COLO668 (cell line): ENCODE measurements at regions not wholly inside any gene's neighbourhood (a gene's known extent, or its start where the extent isn't known, plus 50 kb on each side); places are given as distances from the start of the nearest gene placed in this dataset.
A peak's percentile ranks its signal among the peaks of the same experiment; 100 is the strongest.

Source experiments
- DNase-seq: peaks from one replicate; lab custom pipeline; 2025; ENCODE audit not compliant: unreplicated experiment; lab: John Stamatoyannopoulos, UW

- DNase-seq = no peak
These were observed 269.3 kb upstream of the KIRREL3 start for GRCh38 chr11:127269911-127270310.

GRCh38 chr11:127268932-127269331 is 268.4 kb upstream of the KIRREL3 start:
- no peak for DNase-seq

DNA sequence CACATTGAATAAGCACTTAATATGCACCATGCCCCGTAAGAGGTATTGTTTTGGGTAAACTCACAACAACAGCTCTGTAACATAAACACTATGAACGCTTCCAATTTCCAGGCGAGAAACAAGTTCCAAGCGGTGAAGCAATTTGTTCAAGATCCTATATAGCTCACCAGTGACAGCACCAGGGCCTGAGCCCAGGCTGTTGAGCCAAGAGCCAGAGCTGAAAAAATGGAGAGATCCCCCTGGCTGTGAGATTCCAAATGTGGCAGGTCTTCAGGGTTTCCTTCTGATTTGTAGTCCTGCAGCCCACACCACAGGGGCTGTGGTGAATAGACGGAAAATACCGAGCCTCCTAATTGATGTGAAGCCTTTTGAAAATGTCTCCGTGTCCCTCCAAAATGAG is 268.0 kb upstream of the KIRREL3 start:
- DNase-seq = no peak

DNA sequence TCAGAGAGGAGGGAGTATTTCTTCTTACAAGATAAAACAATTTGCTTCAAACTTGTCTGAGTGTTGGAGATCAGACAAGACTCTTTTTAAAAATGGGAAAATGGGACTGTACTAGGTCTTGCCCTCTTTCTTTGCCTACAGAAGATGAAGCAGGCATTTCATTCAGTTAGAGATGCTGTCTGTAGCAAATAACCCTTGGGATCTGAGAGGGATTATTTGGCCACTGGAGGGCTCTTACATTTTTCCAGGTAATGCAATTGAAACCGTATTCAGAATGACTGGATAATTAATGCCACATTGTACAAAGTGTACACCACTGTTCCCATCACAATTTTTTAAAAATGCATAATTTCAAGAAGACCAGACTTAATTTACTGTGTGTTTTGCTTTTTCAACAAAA is 258.5 kb upstream of the KIRREL3 start:
- no peak for DNase-seq

GRCh38 chr11:127255209-127255608 is 254.6 kb upstream of the KIRREL3 start:
- DNase-seq = no peak

GRCh38 chr11:127252321-127252720 is 251.8 kb upstream of the KIRREL3 start:
- DNase-seq = no peak

DNA sequence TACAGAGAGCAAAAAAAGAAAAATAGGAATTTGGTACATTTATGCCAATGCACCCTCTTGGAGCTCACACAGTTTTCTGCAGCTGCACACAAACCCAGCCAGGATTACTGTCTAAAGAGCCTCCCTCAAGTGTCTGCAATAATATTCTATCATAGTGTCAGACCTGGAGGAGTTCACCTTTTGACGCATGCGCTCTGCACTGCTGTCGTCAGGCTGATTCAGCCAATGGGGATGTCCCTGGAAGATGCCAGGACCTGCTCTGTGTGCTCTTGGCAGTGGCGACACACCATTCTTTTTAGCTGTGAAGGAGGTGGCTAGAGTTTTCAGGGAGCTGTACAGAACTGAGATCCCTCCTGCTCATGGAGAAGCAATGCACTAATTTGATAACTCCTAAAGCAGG is 249.0 kb upstream of the KIRREL3 start:
- no peak for DNase-seq

DNA sequence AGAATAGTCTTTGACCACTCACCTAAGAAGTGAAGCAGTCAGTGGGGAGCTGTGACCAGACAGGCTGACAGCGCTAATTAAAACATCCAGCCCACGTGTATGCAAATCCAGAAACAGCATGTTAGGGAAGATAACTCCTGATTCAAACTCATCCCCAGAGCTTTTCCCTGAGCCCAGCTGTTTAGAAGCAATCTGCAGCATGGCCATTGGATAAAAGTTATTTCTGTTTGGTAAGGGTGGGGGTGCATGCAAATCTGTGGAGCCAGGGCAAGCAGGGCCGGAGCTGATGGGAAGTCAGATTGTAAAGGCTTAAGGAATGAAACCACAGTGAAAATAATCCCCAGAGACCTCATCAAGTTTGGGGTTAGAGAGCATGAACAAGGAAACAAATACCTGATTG is 247.9 kb upstream of the KIRREL3 start:
- no peak for DNase-seq

DNA sequence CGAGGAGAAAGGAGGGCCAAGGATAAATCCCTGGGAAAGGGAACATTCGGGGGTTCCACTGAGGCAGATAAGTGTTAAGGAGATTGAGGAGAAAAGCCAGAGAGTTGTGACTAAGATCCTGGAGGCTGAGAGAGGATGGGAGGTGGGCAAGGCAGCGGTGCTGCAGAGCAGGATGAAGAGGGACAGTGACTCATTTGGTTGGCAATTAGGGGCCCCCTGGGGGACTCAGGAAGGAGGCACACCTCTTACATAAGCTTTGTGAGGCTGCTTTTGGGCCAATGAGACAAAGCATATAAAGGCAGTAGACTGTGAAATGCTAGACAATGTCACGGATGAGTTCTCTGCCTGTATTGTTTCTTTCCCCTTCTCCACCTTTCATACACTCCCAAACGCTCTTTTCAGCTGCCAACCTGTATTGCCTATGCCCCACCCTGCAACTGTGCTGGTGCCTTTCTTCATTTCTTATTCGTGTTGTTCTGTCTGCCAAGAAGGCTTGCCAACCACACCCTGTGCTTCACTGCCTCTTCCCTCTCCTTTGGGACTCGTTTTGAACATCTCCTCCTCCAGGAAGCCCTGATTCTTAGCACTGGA is 246.8 kb upstream of the KIRREL3 start:
- DNase-seq = peak; percentile 54

GRCh38 chr11:127242676-127243075 is 242.1 kb upstream of the KIRREL3 start:
- DNase-seq = no peak

- no peak for DNase-seq
These were observed 237.8 kb upstream of the KIRREL3 start for GRCh38 chr11:127238321-127238720.

DNA sequence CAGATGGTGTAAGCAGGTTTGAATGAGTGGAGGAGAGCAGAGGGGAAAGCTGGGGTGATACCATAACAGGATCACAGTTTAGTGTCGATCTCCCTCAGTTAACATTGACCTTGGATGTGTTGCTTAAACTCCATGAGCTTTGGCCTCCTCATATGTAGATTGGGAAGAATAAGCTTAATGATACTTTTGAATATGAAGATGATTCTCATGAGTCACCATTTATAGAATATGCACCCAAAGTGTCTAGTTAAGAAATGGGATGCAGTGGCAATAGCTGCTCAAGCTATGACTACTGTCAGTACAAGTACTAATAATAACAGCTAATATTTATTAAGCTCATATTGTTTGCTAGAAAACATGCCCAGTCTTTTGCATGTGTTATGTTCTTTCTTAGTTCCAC is 236.2 kb upstream of the KIRREL3 start:
- DNase-seq = no peak

DNA sequence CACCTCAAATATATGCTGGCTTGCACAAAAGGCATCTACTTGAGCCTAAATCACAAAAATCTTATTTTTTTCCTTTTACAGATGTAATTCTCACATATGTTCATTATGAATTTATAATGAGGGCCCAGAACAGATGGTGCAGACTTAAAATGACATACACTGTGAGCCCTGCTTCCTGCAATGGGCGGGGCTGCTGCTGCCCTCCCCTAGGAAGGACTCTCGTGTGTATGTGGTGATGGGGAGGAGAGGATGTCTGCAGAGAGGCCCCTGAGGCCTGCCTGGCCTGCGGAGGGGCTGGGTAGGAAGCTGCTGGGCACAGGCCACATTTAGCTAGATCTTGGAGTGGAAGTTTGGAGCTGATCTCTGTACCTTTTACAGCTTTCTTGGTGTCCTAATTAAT is 233.4 kb upstream of the KIRREL3 start:
- DNase-seq = no peak

DNA sequence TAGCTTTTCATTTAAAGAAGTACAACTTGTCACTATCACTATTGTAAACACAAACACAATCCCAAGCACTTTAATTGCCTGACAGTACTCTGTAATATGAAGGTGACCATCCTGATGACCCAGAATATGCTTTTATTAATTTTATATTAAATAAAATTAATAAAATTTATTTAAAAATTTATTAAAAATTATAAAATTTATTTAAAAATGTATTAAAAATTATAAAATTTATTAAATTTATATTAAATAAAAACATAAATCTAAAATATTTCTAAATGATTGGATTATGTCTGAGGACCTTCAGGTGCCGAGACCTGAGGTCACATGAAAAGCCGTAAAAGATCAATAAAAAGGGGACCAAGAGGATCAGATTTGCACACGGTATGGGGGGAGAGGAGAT is 229.8 kb upstream of the KIRREL3 start:
- DNase-seq = no peak

DNA sequence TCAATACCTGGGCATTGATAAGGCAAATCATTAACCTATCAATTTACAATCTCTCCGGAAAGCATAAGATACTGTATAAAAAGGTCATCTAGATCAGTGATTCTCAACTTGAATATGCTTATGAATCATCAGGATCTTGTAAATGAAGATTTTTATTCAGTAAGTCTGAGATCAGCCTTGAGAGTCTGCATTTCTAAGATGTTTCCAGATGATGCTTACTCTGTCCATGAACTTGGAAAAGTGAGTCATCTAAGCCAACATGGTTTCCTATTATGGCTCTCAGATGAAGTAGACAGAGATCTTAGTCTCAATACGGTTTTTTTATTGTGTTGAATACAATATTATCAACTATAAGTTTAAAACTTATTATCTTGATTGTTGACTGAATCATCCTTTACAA is 226.4 kb upstream of the KIRREL3 start:
- DNase-seq = no peak

DNA sequence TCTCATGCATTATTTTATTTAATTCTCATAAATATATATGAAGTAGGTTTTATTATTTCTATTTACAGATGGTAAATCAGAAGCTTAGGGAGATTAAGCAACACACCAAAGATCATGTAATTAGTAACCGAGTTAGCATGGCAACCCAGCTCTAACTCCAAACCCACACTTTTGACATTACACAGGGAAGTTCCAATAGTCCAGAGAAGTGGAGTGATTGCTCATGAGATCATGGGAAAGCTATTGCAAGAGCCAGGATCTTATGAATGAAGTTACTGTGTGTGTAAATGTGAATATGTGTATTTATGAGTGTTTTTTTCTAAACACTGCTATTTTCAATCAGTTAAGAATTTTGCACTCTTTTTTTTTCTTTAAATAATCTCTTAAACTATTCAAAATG is 225.8 kb upstream of the KIRREL3 start:
- DNase-seq = no peak

DNA sequence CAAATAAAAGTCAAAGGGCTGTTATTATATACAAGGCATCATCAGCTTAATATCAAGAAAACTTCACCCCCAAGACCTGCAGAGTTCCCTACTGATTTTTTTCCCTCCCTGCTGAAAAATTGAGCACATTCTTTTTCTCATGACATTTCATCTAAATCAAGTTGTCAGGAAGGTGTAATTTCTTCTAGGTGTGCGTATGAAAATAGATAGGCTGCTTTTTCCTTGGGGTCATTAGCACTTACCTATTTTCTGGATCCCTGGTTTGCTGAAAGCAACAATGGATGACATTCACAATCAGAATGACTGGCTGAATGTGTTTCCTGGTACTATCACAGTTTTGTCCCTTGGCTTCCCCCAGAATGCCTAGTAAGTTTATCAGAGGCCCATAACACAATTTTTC is 225.0 kb upstream of the KIRREL3 start:
- no peak for DNase-seq

- no peak for DNase-seq
These were observed 223.7 kb upstream of the KIRREL3 start for GRCh38 chr11:127224276-127224675.

DNA sequence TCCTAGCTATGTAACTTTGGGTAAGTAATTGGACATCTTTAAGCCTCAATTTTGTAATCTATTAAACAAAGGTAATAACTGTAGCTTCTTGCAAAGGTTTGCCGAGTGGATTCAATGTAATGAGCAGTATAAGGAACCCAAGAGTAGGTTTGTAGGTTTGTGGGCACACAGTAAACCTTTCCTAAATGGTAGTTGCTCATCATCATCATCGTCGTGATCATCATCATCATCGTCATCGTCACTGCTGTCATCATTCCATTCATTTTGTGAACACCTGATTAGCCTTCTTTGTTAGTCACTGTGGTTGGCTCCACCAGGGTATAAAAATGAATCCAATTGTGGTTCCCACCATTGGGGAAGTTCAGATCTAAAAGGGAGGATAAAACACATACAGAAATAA is 223.1 kb upstream of the KIRREL3 start:
- DNase-seq = no peak

DNA sequence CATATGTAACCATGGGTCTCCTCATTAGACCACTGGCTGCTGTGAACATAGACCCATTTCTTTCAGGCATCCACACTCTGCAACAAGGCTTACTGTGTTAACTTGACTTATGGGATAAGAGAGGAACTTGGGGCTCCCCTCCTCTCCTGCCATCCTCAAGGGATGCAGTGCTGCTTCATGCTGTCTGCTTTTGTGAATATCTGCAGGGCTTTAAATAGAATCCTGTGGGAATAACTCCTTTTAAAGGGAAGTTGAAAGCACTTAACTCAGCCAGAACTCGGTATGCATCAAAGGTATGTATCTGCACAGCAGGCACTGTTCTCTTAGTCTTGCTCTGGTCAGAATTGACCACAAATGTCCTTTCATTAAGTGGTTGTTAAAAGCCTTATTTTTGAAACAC is 222.5 kb upstream of the KIRREL3 start:
- no peak for DNase-seq

GRCh38 chr11:127219704-127220103 is 219.1 kb upstream of the KIRREL3 start:
- DNase-seq = no peak

GRCh38 chr11:127218275-127218608 is 217.7 kb upstream of the KIRREL3 start:
- no peak for DNase-seq

DNA sequence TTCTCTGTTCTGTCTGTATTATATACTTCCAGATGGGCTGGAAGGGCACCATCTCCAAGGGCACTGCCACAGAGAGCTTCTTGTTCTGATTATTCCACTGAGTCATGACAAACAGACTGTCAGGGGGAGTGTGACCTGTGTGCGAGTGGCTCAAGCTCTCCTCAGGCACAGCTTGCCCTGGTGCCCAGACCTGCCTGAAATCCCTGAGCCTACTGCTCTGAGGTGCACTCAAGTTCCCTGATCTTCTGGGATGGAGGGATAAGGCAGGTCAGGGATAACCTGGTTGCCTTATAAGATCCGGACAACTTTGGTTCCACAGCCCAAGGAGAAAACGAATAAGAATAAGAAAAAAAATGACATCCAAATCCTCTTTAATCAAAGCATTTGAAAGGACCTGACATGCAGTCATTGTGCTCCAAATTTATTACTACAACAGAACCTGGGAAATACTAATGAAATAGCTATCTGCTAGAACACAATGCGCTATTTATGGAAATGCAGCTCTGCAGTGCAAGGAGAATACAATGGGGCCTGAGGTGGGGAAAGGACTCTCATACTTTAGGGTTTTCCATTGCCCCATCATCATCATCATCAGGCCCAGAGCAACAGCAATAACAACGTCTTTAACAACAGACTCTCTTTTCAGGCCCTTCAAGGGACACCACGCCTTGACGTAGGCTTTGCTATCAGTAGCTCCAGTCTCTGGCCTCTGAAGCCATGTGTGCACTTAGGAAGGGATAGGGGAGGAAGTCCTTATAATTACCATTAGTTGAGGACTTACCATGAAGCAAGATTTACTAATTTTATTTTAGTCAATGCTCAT is 217.1 kb upstream of the KIRREL3 start:
- DNase-seq = no peak
